Effector memory CD4-positive, alpha-beta T cell (primary cell): ENCODE measurements at regions not wholly inside any gene's neighbourhood (a gene's known extent, or its start where the extent isn't known, plus 50 kb on each side); places are given as distances from the start of the nearest gene placed in this dataset.
"Not testable (repeated sequence)": the region's sequence is repeated elsewhere in the genome, so short reads cannot be mapped to it uniquely, and the experiment has no call there.

ENCODE experiments used
- DNase-seq, 3 donors: peaks; one replicate each; pipeline ENCODE4 v3.0.0-alpha.2; 2020
- H3K27ac ChIP-seq: 2 replicates; pipeline ENCODE4 v1.7.0; 2013; ENCODE audit warnings: mild to moderate bottlenecking, low read length, moderate library complexity; ENCODE audit not compliant: insufficient read depth, poor library complexity, severe bottlenecking
- H3K27me3 ChIP-seq: replicated peaks from 2 replicates; pipeline ENCODE4 v1.7.0; 2013; ENCODE audit warnings: mild to moderate bottlenecking, low read length; ENCODE audit not compliant: insufficient read depth, control insufficient read depth, poor library complexity, severe bottlenecking
- H3K36me3 ChIP-seq: 2 replicates; pipeline ENCODE4 v1.7.0; 2013; ENCODE audit warnings: mild to moderate bottlenecking, low read length, moderate library complexity; ENCODE audit not compliant: control insufficient read depth, insufficient read depth
- H3K4me1 ChIP-seq: 2 replicates; pipeline ENCODE4 v1.7.0; 2013; ENCODE audit warnings: low read length, mild to moderate bottlenecking; ENCODE audit not compliant: control insufficient read depth, insufficient read depth, poor library complexity, severe bottlenecking
- H3K4me3 ChIP-seq: 2 replicates; pipeline ENCODE4 v1.7.0; 2013; ENCODE audit warnings: low read length, low read depth, mild to moderate bottlenecking; ENCODE audit not compliant: insufficient read depth, poor library complexity, severe bottlenecking
- H3K9me3 ChIP-seq: 2 replicates; pipeline ENCODE4 v1.7.0; 2013; ENCODE audit warnings: mild to moderate bottlenecking, low read length, moderate library complexity; ENCODE audit not compliant: control insufficient read depth

DNA sequence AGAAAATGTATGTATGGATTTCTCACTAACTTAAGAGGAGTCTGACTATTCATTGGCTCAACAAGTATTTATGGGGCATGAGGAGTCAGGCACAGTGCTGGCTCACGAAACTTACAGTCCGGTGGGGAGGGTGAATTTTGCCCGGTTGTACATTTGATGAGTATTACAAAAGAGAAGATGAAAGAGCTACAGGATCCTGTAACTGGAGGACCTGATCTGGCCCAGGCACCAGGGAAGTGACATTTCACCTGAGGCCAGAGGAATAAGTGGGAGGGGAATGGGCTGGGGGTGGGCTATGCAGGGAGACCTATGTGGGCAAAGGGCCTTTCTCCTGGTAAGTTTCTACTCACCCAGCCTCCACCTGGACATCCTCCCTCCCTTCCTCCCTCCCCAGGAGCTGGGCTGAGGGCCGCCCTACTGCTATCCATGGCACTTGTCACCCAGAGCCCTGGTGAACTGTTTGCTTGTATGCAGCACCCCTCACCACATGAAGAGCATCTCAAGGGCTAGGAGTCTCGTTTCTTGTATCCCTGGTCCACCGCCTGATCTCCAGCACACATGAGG, 101.1 kb upstream of the ZNF438 start:
- Histone ChIP-seq H3K9me3 (no peaks in the 10 kb centered on the region), H3K27ac (no peak overlapping the region), H3K4me3 (no peak overlapping the region), H3K27me3 (no peaks in the 10 kb centered on the region), H3K36me3 (no peaks in the 10 kb centered on the region), H3K4me1 (peaks cover 17% of the 10 kb centered on the region)
- DNase-seq, result no peak

DNA sequence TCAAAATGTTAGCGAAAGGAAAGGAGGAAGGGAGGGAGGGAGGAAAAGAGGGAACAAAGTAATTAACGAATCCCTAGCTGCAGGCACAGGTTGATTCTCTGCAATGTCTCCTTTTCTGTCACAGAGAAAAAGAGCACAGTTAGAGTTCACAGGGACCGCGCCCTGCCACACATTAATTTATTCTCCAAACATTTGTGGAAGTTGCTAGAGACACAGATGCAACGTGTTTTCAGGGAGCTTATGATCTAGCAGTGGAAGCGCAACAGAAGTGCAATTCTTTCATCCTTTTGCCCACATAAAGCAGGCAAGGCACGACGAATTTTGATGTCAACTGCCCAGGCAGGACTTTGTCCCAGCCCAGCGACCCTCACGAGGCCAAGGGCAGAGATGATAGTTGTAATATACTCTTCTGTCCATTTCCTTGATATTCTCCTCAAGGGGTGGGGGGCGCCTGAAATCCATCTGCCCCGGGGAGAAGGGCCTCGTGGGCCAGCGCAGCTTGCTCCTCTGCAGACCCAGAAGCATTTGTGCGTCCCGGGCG, 101.7 kb upstream of the ZNF438 start:
- no peaks in the 10 kb centered on the region for H3K36me3 ChIP-seq
- DNase-seq, result no peak
- peak overlapping the region; percentile 60 for H3K4me3 ChIP-seq
- H3K27ac ChIP-seq, result peak overlapping the region; percentile 6
- H3K9me3 ChIP-seq, result no peaks in the 10 kb centered on the region
- H3K27me3 ChIP-seq, result no peaks in the 10 kb centered on the region
- peaks cover 17% of the 10 kb centered on the region for H3K4me1 ChIP-seq

DNA sequence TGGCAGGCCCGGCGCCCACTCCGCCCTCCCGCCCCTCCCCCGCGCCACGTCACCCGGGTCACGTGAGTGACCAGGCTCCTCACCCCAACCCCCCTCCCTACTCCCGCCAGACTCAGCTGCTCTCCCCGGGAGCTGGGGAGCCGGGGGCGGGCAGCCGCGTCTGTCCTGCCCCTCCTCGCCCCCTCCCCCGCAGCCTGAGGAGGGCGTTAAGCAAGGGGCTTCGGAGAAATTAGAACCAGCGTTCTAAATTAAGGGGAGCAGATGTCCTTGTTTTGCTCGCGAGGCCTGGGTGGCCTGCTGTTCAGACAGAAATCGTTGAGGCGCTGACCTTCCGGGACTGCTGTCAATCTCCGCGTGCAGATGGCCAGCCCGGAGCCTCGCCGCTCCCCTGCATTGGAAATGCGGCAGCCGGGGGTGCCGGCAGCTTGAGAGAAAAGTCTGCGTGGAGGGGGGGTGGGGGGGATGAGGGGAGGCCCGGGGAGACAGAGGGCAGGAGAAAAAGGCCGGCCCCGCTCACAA, 102.2 kb upstream of the ZNF438 start:
- H3K27me3 ChIP-seq, result no peaks in the 10 kb centered on the region
- peaks cover 17% of the 10 kb centered on the region for H3K4me1 ChIP-seq
- peak overlapping the region; percentile 60 for H3K4me3 ChIP-seq
- peak; percentile 41 to 60 (median 46) for DNase-seq
- H3K9me3 ChIP-seq, result no peaks in the 10 kb centered on the region
- H3K27ac ChIP-seq, result peak overlapping the region; percentile 6
- no peaks in the 10 kb centered on the region for H3K36me3 ChIP-seq

DNA sequence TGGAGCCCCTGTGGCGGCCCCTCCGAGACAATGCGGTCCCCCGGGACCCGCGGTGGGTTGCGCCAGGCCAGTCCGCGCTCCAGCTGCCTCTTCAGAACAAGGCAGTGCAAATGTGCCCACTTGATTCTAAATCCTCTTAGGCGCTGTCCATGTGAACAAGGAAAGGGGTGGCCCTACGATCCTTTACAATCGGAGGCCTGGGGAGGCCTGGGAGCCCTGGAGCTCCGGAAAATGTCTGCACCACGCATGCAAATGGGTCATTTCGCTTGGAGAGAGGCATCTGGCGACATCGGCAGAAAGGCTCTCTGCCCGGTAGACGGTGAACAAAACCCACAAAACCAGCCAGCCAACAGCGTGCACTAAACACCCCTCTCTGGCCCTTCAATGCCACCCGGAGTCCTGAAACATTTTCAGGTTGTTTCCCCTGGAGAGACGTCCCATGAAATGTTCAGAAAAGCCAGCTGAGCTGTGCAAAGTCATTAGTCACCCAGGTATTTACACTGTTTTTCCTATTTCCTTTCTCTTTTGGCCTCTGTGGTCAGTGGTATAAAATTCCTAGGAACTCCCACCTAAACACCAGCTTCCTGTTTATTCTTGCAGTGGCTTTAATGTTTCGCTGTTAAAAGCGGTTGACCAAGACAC, 102.8 kb upstream of the ZNF438 start:
- Histone ChIP-seq H3K36me3 (no peaks in the 10 kb centered on the region), H3K4me1 (peaks cover 17% of the 10 kb centered on the region), H3K27ac (no peak overlapping the region), H3K4me3 (peak overlapping the region; percentile 60), H3K9me3 (no peaks in the 10 kb centered on the region), H3K27me3 (no peaks in the 10 kb centered on the region)
- DNase-seq, result no peak

DNA sequence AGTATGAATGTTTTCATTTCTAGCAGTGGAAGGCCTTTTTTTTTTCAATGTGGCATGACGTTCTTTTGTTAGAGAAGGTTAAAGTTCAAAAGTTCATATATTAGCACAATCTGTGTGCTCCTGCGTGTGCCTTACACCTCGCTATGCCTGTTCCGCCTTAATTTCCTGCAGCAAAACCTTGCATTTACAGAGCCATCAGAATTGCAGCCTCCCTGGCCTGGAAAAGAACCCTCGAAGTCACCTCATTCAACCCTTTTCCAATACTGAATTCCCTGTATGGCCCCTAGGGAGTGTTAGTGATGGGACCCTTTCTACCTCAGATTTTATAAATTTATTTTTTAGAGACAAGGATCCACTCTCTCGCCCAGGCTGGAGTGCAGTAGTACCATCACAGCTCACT, 103.5 kb upstream of the ZNF438 start:
- Histone ChIP-seq H3K4me1 (peaks cover 17% of the 10 kb centered on the region), H3K9me3 (no peaks in the 10 kb centered on the region), H3K27ac (no peak overlapping the region), H3K4me3 (no peak overlapping the region), H3K27me3 (no peaks in the 10 kb centered on the region), H3K36me3 (no peaks in the 10 kb centered on the region)
- no peak for DNase-seq

DNA sequence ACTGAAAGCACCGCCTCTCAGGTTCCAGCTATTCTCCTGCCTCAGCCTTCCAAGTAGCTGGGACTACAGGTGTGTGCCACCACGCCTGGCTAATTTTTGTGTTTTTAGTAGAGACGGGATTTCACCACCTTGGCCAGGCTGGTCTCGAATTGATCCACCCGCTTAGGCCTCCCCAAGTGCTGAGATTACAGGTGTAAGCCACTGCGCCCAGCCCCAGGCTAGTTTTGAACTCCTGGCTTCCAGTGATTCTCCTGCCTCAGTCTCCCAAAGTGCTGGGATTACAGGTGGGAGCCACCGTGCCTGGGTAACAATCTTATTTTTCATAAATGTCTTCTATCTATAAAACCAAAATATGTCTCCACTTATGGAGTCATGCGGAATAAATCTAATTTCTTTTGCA, 104.1 kb upstream of the ZNF438 start:
- not testable (repeated sequence) for H3K4me3 ChIP-seq, H3K27me3 ChIP-seq, H3K9me3 ChIP-seq, DNase-seq, H3K36me3 ChIP-seq, H3K27ac ChIP-seq
- peaks cover 17% of the 10 kb centered on the region for H3K4me1 ChIP-seq

DNA sequence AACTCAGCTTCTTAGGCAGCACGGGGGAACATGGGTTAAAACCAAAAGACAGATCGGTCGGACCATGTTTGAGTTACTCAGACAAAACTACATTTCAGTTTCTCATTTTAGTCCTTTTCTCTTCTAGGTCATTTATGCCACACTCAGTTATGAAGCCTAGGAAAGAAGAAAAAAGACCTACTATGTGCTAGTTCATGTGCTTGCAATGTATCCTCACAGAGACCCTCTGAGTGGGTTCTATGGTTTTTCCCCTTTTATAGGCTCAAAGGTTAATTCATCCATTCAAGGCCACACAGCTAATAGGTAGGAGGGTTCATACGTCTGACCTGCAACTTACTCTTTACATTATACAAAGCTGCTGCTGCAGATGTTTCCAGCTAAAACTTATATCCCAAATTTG, 104.7 kb upstream of the ZNF438 start:
- no peak overlapping the region for H3K4me3 ChIP-seq
- no peaks in the 10 kb centered on the region for H3K9me3 ChIP-seq
- no peak overlapping the region for H3K27ac ChIP-seq
- DNase-seq, result no peak
- no peaks in the 10 kb centered on the region for H3K27me3 ChIP-seq
- no peaks in the 10 kb centered on the region for H3K36me3 ChIP-seq
- peaks cover 17% of the 10 kb centered on the region for H3K4me1 ChIP-seq

DNA sequence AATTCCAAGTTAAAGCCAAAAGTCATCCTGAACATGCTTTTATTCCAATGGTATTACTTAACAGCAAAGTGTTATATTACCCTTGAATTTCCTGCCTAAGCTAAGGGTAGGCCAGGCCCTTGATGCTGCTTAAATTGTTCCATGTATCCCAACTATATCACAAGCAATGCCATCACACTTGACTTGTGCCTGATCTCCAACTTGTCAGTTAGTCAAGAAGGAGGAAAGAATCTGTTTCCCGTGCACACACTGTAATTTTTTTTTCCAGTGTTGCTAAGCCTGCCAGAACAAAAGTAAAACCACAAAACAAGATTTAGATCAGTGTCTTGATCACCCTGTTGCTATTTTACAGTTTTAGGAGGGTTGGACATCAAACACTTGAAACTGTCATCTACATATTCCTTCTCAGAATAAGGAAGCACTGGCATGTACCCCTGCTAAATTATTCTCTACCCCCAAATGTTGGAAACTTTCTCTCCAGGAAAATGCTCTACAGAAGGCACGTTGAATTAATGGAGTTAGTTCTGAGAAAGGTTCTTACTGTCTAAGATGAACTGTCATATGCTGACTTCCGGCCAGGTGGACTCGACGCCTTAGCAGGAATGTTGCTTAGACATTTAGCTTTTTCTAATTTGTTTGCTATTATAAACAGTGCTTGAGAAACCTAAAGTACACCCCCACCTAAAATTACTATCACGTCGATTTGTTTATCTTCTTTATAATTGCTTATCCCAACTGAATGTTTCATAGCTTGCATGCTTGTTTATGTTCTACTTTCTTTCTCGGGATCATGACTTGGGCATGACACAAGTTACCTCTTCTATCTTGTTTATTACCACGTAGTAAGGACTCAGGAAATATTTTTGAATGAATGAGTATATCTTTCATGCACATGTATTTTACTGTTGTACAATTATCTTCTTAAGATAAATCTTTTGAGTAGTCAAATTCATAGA, 105.5 kb upstream of the ZNF438 start:
- no peaks in the 10 kb centered on the region for H3K27me3 ChIP-seq
- no peak for DNase-seq
- H3K36me3 ChIP-seq, result no peaks in the 10 kb centered on the region
- no peak overlapping the region for H3K4me3 ChIP-seq
- no peaks in the 10 kb centered on the region for H3K9me3 ChIP-seq
- peaks cover 17% of the 10 kb centered on the region for H3K4me1 ChIP-seq
- no peak overlapping the region for H3K27ac ChIP-seq

DNA sequence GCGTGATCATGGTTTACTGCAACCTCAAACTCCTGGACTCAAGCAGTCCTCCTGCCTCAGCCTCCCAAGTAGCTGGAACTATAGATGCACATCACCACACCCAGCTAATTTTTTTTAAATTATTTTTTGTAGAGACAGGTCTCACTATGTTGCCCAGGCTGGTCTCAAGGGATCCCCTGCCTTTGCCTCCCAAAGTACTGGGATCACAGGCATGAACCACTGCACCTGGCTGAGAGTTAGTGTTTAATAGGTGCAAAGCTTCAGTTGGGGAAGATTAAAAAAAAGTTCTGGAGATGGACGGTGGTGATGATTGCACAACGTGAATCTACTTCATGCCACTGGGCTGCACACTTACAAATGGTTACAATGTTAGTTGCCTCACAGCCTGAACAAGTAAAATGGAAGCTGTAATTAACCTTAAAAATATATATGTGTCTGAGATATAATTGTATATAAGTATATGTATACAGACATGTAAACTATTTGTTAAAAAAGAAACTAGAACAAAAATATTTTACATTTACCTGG, 106.4 kb upstream of the ZNF438 start:
- Histone ChIP-seq H3K4me3 (no peak overlapping the region), H3K36me3 (no peaks in the 10 kb centered on the region), H3K9me3 (no peaks in the 10 kb centered on the region), H3K27me3 (no peaks in the 10 kb centered on the region), H3K4me1 (peaks cover 15% of the 10 kb centered on the region), H3K27ac (no peak overlapping the region)
- DNase-seq, result no peak
